ENCODE measurements at regions not wholly inside any gene's neighbourhood (a gene's known extent, or its start where the extent isn't known, plus 50 kb on each side); places are given as distances from the start of the nearest gene placed in this dataset.

GRCh38 chr2:53545604-53546003, 222.0 kb upstream of the CHAC2 start:
- no peaks in the 10 kb centered on the region for H3K27me3 ChIP-seq
- intact Hi-C loops (cut with DNase I; ENCODE audit: low total_unique reads) = no loop called here
- no peak overlapping the region for H3K4me3 ChIP-seq
- no peak overlapping the region for H3K27ac ChIP-seq
- TF ChIP-seq, protein P1, sequence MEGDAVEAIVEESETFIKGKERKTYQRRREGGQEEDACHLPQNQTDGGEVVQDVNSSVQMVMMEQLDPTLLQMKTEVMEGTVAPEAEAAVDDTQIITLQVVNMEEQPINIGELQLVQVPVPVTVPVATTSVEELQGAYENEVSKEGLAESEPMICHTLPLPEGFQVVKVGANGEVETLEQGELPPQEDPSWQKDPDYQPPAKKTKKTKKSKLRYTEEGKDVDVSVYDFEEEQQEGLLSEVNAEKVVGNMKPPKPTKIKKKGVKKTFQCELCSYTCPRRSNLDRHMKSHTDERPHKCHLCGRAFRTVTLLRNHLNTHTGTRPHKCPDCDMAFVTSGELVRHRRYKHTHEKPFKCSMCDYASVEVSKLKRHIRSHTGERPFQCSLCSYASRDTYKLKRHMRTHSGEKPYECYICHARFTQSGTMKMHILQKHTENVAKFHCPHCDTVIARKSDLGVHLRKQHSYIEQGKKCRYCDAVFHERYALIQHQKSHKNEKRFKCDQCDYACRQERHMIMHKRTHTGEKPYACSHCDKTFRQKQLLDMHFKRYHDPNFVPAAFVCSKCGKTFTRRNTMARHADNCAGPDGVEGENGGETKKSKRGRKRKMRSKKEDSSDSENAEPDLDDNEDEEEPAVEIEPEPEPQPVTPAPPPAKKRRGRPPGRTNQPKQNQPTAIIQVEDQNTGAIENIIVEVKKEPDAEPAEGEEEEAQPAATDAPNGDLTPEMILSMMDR (IDR thresholded peaks at IDR 0.05) = no peak
- H3K4me1 ChIP-seq = no peaks in the 10 kb centered on the region
- H3K9me3 ChIP-seq = no peaks in the 10 kb centered on the region
- no peaks in the 10 kb centered on the region for H3K36me3 ChIP-seq
- DNase-seq = no peak

- Histone ChIP-seq H3K9me3 (no peaks in the 10 kb centered on the region), H3K27ac (no peak overlapping the region), H3K4me1 (no peaks in the 10 kb centered on the region), H3K27me3 (no peaks in the 10 kb centered on the region), H3K36me3 (no peaks in the 10 kb centered on the region), H3K4me3 (no peak overlapping the region)
- intact Hi-C loops (cut with DNase I; ENCODE audit: low total_unique reads) = no loop called here
- DNase-seq = no peak
- no peak for TF ChIP-seq POLR2A (IDR thresholded peaks at IDR 0.05)
- TF ChIP-seq, protein P1 (IDR thresholded peaks at IDR 0.05) = no peak
Measured at GRCh38 chr2:53544871-53545558, 222.6 kb upstream of the CHAC2 start.

DNA sequence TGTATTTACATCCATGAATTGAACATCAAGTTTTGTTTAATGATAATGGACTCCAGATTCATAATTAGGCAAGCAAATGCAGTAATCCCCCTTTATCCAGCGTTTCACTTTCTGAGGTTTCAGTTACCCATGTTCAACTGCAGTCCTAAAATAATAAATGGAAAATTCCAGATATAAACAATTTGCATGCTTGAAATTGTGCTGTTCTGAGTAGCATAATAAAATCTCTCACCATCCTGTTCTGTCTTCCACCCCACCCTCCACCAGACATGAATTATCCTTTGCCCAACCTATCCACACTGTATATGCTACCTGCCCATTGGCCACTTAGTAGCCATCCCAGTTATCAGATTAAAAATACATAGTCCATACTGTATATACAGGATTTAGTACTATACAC, 224.5 kb upstream of the CHAC2 start:
- DNase-seq = no peak
- Histone ChIP-seq H3K27ac (no peak overlapping the region), H3K27me3 (no peaks in the 10 kb centered on the region), H3K9me3 (no peaks in the 10 kb centered on the region), H3K36me3 (no peaks in the 10 kb centered on the region), H3K4me1 (no peaks in the 10 kb centered on the region), H3K4me3 (no peak overlapping the region)
- TF ChIP-seq POLR2A (IDR thresholded peaks at IDR 0.05) = no peak
- TF ChIP-seq, protein P1 (IDR thresholded peaks at IDR 0.05) = no peak
- intact Hi-C loops (cut with DNase I; ENCODE audit: low total_unique reads) = no loop called here

DNA sequence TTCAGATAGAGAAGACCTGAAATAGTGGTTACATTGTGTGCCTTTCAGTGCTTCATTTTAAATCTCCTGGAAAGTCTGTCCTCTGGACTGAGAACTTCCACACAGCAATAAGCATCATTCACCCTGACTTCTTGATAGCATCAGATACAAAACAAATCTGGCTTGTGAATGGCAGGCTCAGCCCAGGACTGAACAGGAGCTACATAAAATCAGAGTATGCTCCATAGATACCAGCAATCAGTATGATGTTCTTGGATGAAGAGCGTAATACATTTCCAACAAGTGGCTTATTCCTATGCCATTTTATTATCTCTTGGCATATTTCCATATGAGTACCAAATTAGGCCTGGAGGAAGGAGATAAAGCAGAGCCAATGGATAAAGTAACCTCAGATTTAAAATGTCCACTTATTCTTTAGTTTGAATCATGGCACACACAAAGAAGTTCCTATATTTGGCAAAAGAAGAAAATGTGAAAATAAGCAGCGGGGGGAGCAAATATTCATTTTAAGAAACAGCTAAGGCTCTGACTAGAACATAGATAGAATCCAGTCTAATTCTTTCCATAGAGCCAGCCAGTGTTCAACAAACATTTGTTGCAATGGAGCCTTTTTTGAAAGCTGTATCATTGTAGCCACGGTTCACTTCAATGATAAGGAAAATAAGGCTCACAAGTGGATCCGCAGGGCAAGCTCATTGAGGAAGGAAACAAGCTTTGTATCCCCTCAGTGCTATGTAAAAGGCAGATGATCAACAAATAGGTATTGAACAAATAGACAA, 230.8 kb upstream of the CHAC2 start:
- TF ChIP-seq, protein P1 (IDR thresholded peaks at IDR 0.05) = no peak
- no peak for TF ChIP-seq POLR2A (IDR thresholded peaks at IDR 0.05)
- intact Hi-C loops (cut with DNase I; ENCODE audit: low total_unique reads) = no loop called here
- H3K4me3 ChIP-seq = no peak overlapping the region
- no peaks in the 10 kb centered on the region for H3K4me1 ChIP-seq
- DNase-seq = no peak
- H3K27me3 ChIP-seq = no peaks in the 10 kb centered on the region
- H3K9me3 ChIP-seq = no peaks in the 10 kb centered on the region
- no peak overlapping the region for H3K27ac ChIP-seq
- H3K36me3 ChIP-seq = no peaks in the 10 kb centered on the region

DNA sequence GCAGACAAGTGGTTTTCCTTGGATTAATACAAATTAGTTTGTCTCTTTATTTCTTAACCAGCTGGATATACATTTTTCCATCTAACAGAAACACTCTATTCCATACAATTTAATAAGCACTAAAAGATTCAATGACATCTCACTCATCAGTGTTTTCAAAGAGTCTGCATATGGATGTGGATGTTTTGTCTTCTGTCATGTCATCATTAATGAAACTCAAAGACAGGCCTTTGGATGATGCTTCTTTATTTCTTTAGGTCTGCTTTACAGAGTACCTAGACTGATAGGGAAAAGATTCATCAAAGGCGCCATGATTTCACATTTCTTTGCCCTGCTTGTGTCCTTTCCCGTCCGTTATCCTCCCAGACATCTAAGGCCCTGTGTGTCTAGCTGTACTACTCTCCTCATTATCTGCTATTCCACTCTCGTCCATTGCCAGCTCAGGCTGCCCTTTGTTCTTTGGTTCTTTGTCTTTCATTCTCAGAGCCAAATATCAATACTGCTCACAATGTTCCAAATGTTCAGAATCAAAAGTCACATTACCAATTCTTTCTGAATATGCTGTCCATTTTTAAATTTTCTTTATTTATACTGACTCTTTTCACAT, 232.3 kb upstream of the CHAC2 start:
- H3K4me1 ChIP-seq = no peaks in the 10 kb centered on the region
- intact Hi-C loops (cut with DNase I; ENCODE audit: low total_unique reads) = no loop called here
- H3K9me3 ChIP-seq = no peaks in the 10 kb centered on the region
- no peak overlapping the region for H3K4me3 ChIP-seq
- no peaks in the 10 kb centered on the region for H3K27me3 ChIP-seq
- TF ChIP-seq, protein P1 (IDR thresholded peaks at IDR 0.05) = no peak
- TF ChIP-seq POLR2A (IDR thresholded peaks at IDR 0.05) = no peak
- no peaks in the 10 kb centered on the region for H3K36me3 ChIP-seq
- no peak overlapping the region for H3K27ac ChIP-seq
- DNase-seq = no peak
